HEK293 (cell line): ENCODE measurements at regions not wholly inside any gene's neighbourhood (a gene's known extent, or its start where the extent isn't known, plus 50 kb on each side); places are given as distances from the start of the nearest gene placed in this dataset.

ENCODE experiments used
- CTCF ChIA-PET: fragments of 350-600 bp; formaldehyde crosslinking; extraction: SDS; loops from one replicate; lab custom pipeline; 2021; ENCODE audit warnings: antibody characterized with exemption; lab: Yijun Ruan, JAX
- POLR2A ChIA-PET: fragments of 300-600 bp; formaldehyde crosslinking; extraction: SDS; loops from one replicate; lab custom pipeline; 2020; ENCODE audit warnings: antibody characterized with exemption, inconsistent platforms; lab: Yijun Ruan, JAX
- H3K27ac ChIP-seq: fragments of 200-500 bp; sonication (Bioruptor generic); 2 replicates; pipeline ENCODE4 v1.5.1; 2014; ENCODE audit warnings: low read depth, low read length, control low read depth, inconsistent platforms; ENCODE audit errors: extremely low read depth
- H3K36me3 ChIP-seq, 2 experiments: fragments of 200-500 bp in 1 of 2; sonication (Bioruptor generic) in 1 of 2; 1 replicate in 1 of 2; 2 replicates in 1 of 2; pipeline ENCODE4 v1.5.1; 2014 to 2017; ENCODE audit warnings: inconsistent platforms in 2 of 2, low read length in 2 of 2; ENCODE audit not compliant: control insufficient read depth in 2 of 2, insufficient read depth in 1 of 2
- H3K4me1 ChIP-seq: fragments of 200-500 bp; sonication (Bioruptor generic); 2 replicates; pipeline ENCODE4 v1.5.1; 2014; ENCODE audit warnings: mild to moderate bottlenecking, low read length, inconsistent platforms; ENCODE audit not compliant: control insufficient read depth, insufficient read depth
- H3K4me3 ChIP-seq: 2 replicates; pipeline ENCODE4 v1.5.1; 2011; ENCODE audit warnings: low read depth, mild to moderate bottlenecking, control low read depth, low read length, moderate library complexity
- H3K9me3 ChIP-seq: fragments of 200-500 bp; sonication (Bioruptor generic); 2 replicates; pipeline ENCODE4 v1.5.1; 2014; ENCODE audit warnings: low read depth, low read length, inconsistent platforms; ENCODE audit not compliant: control insufficient read depth, insufficient read depth
- AEBP2 ChIP-seq: fragments of 450-650 bp; formaldehyde crosslinking; IDR thresholded peaks from 2 replicates; pipeline ENCODE4 v1.5.1; 2016; ENCODE audit warnings: missing biosample characterization, missing genetic modification characterization, borderline replicate concordance
- BCL11B ChIP-seq: fragments of 450-650 bp; formaldehyde crosslinking; IDR thresholded peaks from 2 replicates; pipeline ENCODE4 v1.5.1; 2016; ENCODE audit warnings: low read depth, missing biosample characterization, missing genetic modification characterization
- GLIS1 ChIP-seq: fragments of 450-650 bp; formaldehyde crosslinking; IDR thresholded peaks from 2 replicates; pipeline ENCODE4 v1.5.1; 2016; ENCODE audit warnings: missing biosample characterization, missing genetic modification characterization
- GLIS2 ChIP-seq: fragments of 450-650 bp; formaldehyde crosslinking; IDR thresholded peaks from 2 replicates; pipeline ENCODE4 v1.5.1; 2016; ENCODE audit warnings: missing biosample characterization, missing genetic modification characterization
- HOXD13 ChIP-seq: sonication (generic); formaldehyde crosslinking; IDR thresholded peaks from 2 replicates; pipeline ENCODE4 v1.8.0; 2022; ENCODE audit warnings: missing genetic modification reagents, borderline replicate concordance
- TCF7L2 ChIP-seq: IDR thresholded peaks from 2 replicates; pipeline ENCODE4 v1.6.1; 2011; ENCODE audit warnings: low read depth, mild to moderate bottlenecking, inconsistent platforms, low read length, moderate library complexity, borderline replicate concordance
- ZNF175 ChIP-seq: fragments of 450-650 bp; formaldehyde crosslinking; IDR thresholded peaks from 2 replicates; pipeline ENCODE4 v1.5.1; 2016; ENCODE audit warnings: missing biosample characterization, missing genetic modification characterization
- ZNF221 ChIP-seq: fragments of 450-650 bp; formaldehyde crosslinking; IDR thresholded peaks from 2 replicates; pipeline ENCODE4 v1.5.1; 2017; ENCODE audit warnings: missing biosample characterization, missing genetic modification characterization, borderline replicate concordance
- ZNF416 ChIP-seq: fragments of 450-650 bp; formaldehyde crosslinking; IDR thresholded peaks from 2 replicates; pipeline ENCODE4 v1.5.1; 2016; ENCODE audit warnings: missing biosample characterization, missing genetic modification characterization
- ZNF571 ChIP-seq: fragments of 450-650 bp; formaldehyde crosslinking; IDR thresholded peaks from 2 replicates; pipeline ENCODE4 v1.5.0; 2017; ENCODE audit warnings: missing biosample characterization, missing genetic modification characterization
- ZNF623 ChIP-seq: fragments of 450-650 bp; formaldehyde crosslinking; IDR thresholded peaks from 2 replicates; pipeline ENCODE4 v1.5.1; 2016; ENCODE audit warnings: missing biosample characterization, missing genetic modification characterization
- ZNF626 ChIP-seq: fragments of 450-650 bp; sonication (Bioruptor Pico); formaldehyde crosslinking; IDR thresholded peaks from 2 replicates; pipeline ENCODE4 v1.5.1; 2018; ENCODE audit warnings: missing biosample characterization, missing genetic modification characterization, inconsistent platforms
- ZNF660 ChIP-seq: fragments of 450-650 bp; IDR thresholded peaks from 2 replicates; pipeline ENCODE4 v1.5.1; 2018; ENCODE audit warnings: missing biosample characterization, mild to moderate bottlenecking, missing genetic modification characterization
- ZNF701 ChIP-seq: fragments of 450-650 bp; formaldehyde crosslinking; IDR thresholded peaks from 2 replicates; pipeline ENCODE4 v1.5.1; 2016; ENCODE audit warnings: missing biosample characterization, missing genetic modification characterization
- ZSCAN16 ChIP-seq: fragments of 450-650 bp; formaldehyde crosslinking; IDR thresholded peaks from 2 replicates; pipeline ENCODE4 v1.5.1; 2016; ENCODE audit warnings: missing biosample characterization, missing genetic modification characterization
- TF ChIP-seq, protein P1 (sequence below): fragments of 450-650 bp; formaldehyde crosslinking; IDR thresholded peaks from 2 replicates; pipeline ENCODE4 v1.5.1; 2017; ENCODE audit warnings: missing biosample characterization, missing genetic modification characterization
- TF ChIP-seq, protein P2 (sequence below): fragments of 450-650 bp; IDR thresholded peaks from 2 replicates; pipeline ENCODE4 v1.5.1; 2018; ENCODE audit warnings: missing biosample characterization, missing genetic modification characterization
- TF ChIP-seq, protein P3 (sequence below): fragments of 450-650 bp; formaldehyde crosslinking; IDR thresholded peaks from 2 replicates; pipeline ENCODE4 v1.5.1; 2016; ENCODE audit warnings: missing biosample characterization, missing genetic modification characterization
- TF ChIP-seq, protein P4 (sequence below): IDR thresholded peaks from 2 replicates; pipeline ENCODE4 v1.6.1; 2011; ENCODE audit warnings: mild to moderate bottlenecking, low read depth, low read length, borderline replicate concordance
- TF ChIP-seq, protein P5 (sequence below): fragments of 450-650 bp; formaldehyde crosslinking; IDR thresholded peaks from 2 replicates; pipeline ENCODE4 v1.5.1; 2016; ENCODE audit warnings: missing biosample characterization, missing genetic modification characterization
- TF ChIP-seq, protein P6 (sequence below): fragments of 450-650 bp; formaldehyde crosslinking; IDR thresholded peaks from 2 replicates; pipeline ENCODE4 v1.5.0; 2017; ENCODE audit warnings: missing biosample characterization, missing genetic modification characterization, borderline replicate concordance

DNA sequence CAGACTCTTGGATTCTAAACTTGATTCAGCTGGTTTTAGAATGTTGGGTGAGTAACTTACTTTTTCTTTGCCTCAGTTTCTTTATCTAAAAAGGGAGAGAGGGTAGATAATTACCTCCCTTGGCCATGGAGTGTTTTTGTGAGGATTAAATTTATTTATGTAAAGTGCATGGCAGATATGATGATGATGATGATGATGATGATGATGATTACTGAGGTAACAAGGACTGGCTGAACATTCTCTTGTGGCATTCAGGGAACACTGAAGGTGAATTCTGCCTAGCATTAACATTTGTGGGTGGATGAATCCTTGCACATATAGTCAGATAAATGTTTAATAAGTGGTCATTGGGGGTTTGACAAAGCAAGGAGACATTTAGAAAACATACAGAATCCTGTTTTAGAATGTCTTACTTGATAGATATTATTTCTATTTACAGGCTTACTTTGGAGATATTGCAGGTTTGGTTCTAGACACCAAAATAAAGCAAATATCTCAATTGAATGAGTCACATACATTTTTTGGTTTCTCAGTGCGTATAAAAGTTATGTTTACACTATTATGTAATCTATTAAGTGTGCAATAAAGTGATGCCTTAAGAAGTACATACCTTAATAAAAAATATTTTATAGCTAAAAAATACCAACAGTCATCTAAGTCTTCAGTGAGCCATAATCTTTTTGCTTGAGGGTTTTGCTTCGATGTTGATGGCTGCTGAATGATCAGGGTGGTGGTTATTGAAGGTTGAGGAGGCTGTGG is 123.2 kb downstream of the SNAPC1 start:
- TF ChIP-seq, protein P1, sequence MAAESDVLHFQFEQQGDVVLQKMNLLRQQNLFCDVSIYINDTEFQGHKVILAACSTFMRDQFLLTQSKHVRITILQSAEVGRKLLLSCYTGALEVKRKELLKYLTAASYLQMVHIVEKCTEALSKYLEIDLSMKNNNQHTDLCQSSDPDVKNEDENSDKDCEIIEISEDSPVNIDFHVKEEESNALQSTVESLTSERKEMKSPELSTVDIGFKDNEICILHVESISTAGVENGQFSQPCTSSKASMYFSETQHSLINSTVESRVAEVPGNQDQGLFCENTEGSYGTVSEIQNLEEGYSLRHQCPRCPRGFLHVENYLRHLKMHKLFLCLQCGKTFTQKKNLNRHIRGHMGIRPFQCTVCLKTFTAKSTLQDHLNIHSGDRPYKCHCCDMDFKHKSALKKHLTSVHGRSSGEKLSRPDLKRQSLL (tag by site-specific recombination), result no peak
- TF ChIP-seq, protein P2, sequence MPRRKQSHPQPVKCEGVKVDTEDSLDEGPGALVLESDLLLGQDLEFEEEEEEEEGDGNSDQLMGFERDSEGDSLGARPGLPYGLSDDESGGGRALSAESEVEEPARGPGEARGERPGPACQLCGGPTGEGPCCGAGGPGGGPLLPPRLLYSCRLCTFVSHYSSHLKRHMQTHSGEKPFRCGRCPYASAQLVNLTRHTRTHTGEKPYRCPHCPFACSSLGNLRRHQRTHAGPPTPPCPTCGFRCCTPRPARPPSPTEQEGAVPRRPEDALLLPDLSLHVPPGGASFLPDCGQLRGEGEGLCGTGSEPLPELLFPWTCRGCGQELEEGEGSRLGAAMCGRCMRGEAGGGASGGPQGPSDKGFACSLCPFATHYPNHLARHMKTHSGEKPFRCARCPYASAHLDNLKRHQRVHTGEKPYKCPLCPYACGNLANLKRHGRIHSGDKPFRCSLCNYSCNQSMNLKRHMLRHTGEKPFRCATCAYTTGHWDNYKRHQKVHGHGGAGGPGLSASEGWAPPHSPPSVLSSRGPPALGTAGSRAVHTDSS (tag by site-specific recombination), result peak; percentile 61
- POLR2A ChIA-PET, result no interaction called here
- Histone ChIP-seq H3K27ac (no peak overlapping the region), H3K9me3 (no peaks in the 10 kb centered on the region), H3K36me3 (no peaks in the 10 kb centered on the region), H3K4me1 (no peaks in the 10 kb centered on the region), H3K4me3 (no peak overlapping the region)
- CTCF ChIA-PET, result interaction anchor here (0.8 to 0.9 kb wide), 2 partner anchors 8 to 9 kb away, joined by 3 to 4 read pairs; no protein-coding TSS in a partner anchor

DNA sequence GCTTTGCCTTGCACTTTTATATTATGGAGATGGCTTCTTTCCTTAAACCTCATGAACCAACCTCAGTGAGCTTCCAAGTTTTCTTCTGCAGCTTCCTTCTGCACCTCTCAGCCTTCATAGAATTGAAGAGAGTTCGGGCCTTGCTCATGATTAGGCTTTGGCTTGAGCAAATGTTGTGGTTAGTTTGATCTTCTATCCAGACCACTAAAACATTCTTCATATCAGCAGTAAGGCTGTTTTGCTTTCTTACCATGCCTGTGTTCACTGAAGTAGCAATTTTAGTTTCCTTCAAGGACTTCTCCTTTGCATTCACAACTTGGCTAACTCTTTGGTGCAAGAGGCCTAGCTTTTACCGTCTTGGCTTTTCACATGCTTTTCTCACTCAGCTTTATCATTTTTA is 125.4 kb downstream of the SNAPC1 start:
- Histone ChIP-seq H3K9me3 (no peaks in the 10 kb centered on the region), H3K4me3 (no peak overlapping the region), H3K27ac (no peak overlapping the region), H3K36me3 (no peaks in the 10 kb centered on the region), H3K4me1 (no peaks in the 10 kb centered on the region)
- CTCF ChIA-PET, result interaction anchor here (0.9 to 1.2 kb wide), 2 partner anchors 50 to 239 kb away, joined by 4 to 7 read pairs; no protein-coding TSS in a partner anchor
- POLR2A ChIA-PET, result no interaction called here
- TF ChIP-seq GLIS1 (tag by site-specific recombination), result no peak
- no peak for TF ChIP-seq TCF7L2
- no peak for TF ChIP-seq HOXD13 (CRISPR knock-in tag)
- no peak for TF ChIP-seq ZSCAN16 (tag by site-specific recombination)
- TF ChIP-seq ZNF221, result no peak
- TF ChIP-seq GLIS2 (tag by site-specific recombination), result no peak
- TF ChIP-seq ZNF416 (tag by site-specific recombination), result no peak
- TF ChIP-seq AEBP2 (tag by site-specific recombination), result no peak
- TF ChIP-seq, protein P3, sequence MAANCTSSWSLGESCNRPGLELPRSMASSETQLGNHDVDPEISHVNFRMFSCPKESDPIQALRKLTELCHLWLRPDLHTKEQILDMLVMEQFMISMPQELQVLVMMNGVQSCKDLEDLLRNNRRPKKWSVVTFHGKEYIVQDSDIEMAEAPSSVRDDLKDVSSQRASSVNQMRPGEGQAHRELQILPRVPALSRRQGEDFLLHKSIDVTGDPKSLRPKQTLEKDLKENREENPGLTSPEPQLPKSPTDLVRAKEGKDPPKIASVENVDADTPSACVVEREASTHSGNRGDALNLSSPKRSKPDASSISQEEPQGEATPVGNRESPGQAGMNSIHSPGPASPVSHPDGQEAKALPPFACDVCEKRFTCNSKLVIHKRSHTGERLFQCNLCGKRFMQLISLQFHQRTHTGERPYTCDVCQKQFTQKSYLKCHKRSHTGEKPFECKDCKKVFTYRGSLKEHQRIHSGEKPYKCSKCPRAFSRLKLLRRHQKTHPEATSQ (tag by site-specific recombination), result no peak
- TF ChIP-seq ZNF175 (tag by site-specific recombination), result no peak
- TF ChIP-seq ZNF623 (tag by site-specific recombination), result no peak
- no peak for TF ChIP-seq ZNF626
- TF ChIP-seq, protein P4, sequence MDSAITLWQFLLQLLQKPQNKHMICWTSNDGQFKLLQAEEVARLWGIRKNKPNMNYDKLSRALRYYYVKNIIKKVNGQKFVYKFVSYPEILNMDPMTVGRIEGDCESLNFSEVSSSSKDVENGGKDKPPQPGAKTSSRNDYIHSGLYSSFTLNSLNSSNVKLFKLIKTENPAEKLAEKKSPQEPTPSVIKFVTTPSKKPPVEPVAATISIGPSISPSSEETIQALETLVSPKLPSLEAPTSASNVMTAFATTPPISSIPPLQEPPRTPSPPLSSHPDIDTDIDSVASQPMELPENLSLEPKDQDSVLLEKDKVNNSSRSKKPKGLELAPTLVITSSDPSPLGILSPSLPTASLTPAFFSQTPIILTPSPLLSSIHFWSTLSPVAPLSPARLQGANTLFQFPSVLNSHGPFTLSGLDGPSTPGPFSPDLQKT, result no peak
- TF ChIP-seq, protein P5, sequence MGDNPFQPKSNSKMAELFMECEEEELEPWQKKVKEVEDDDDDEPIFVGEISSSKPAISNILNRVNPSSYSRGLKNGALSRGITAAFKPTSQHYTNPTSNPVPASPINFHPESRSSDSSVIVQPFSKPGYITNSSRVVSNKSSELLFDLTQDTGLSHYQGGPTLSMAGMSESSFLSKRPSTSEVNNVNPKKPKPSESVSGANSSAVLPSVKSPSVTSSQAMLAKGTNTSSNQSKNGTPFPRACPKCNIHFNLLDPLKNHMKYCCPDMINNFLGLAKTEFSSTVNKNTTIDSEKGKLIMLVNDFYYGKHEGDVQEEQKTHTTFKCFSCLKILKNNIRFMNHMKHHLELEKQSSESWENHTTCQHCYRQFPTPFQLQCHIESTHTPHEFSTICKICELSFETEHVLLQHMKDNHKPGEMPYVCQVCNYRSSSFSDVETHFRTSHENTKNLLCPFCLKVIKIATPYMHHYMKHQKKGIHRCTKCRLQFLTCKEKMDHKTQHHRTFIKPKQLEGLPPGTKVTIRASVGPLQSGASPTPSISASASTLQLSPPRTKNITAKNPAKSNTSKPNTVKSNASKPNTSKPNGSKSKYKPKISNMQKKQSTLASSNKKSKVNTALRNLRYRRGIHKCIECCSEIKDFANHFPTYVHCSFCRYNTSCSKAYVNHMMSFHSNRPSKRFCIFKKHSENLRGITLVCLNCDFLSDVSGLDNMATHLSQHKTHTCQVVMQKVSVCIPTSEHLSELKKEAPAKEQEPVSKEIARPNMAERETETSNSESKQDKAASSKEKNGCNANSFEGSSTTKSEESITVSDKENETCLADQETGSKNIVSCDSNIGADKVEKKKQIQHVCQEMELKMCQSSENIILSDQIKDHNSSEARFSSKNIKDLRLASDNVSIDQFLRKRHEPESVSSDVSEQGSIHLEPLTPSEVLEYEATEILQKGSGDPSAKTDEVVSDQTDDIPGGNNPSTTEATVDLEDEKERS (tag by site-specific recombination), result no peak
- no peak for TF ChIP-seq ZNF701
- no peak for TF ChIP-seq BCL11B (tag by site-specific recombination)
- no peak for TF ChIP-seq ZNF571 (tag by site-specific recombination)
- no peak for TF ChIP-seq ZNF660 (tag by site-specific recombination)
- TF ChIP-seq, protein P6, sequence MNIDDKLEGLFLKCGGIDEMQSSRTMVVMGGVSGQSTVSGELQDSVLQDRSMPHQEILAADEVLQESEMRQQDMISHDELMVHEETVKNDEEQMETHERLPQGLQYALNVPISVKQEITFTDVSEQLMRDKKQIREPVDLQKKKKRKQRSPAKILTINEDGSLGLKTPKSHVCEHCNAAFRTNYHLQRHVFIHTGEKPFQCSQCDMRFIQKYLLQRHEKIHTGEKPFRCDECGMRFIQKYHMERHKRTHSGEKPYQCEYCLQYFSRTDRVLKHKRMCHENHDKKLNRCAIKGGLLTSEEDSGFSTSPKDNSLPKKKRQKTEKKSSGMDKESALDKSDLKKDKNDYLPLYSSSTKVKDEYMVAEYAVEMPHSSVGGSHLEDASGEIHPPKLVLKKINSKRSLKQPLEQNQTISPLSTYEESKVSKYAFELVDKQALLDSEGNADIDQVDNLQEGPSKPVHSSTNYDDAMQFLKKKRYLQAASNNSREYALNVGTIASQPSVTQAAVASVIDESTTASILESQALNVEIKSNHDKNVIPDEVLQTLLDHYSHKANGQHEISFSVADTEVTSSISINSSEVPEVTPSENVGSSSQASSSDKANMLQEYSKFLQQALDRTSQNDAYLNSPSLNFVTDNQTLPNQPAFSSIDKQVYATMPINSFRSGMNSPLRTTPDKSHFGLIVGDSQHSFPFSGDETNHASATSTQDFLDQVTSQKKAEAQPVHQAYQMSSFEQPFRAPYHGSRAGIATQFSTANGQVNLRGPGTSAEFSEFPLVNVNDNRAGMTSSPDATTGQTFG (tag by site-specific recombination), result no peak
